OCI-LY3 (cell line): ENCODE measurements at regions not wholly inside any gene's neighbourhood (a gene's known extent, or its start where the extent isn't known, plus 50 kb on each side); places are given as distances from the start of the nearest gene placed in this dataset.

ENCODE experiments used
- EZH2phosphoT487 ChIP-seq: fragments of 200-600 bp; shearing (Covaris generic); IDR thresholded peaks from 2 replicates; pipeline ENCODE4 v1.6.1; 2018; ENCODE audit warnings: antibody characterized with exemption, mixed run types, low read depth
- TF ChIP-seq, protein P1 (sequence below): fragments of 200-600, 300-600 bp; sonication (generic); IDR thresholded peaks from 2 replicates; pipeline ENCODE4 v1.5.1; 2014; ENCODE audit warnings: antibody characterized with exemption, low read length, low read depth

GRCh38 chr2:16466133-16466820, 199.4 kb downstream of the CYRIA start:
- TF ChIP-seq, protein P1, sequence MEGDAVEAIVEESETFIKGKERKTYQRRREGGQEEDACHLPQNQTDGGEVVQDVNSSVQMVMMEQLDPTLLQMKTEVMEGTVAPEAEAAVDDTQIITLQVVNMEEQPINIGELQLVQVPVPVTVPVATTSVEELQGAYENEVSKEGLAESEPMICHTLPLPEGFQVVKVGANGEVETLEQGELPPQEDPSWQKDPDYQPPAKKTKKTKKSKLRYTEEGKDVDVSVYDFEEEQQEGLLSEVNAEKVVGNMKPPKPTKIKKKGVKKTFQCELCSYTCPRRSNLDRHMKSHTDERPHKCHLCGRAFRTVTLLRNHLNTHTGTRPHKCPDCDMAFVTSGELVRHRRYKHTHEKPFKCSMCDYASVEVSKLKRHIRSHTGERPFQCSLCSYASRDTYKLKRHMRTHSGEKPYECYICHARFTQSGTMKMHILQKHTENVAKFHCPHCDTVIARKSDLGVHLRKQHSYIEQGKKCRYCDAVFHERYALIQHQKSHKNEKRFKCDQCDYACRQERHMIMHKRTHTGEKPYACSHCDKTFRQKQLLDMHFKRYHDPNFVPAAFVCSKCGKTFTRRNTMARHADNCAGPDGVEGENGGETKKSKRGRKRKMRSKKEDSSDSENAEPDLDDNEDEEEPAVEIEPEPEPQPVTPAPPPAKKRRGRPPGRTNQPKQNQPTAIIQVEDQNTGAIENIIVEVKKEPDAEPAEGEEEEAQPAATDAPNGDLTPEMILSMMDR = no peak
- no peak for TF ChIP-seq EZH2phosphoT487
